CD14-positive monocyte (primary cell): ENCODE measurements at regions not wholly inside any gene's neighbourhood (a gene's known extent, or its start where the extent isn't known, plus 50 kb on each side); places are given as distances from the start of the nearest gene placed in this dataset.
A peak's percentile ranks its signal among the peaks of the same experiment; 100 is the strongest.

Source experiments
- DNase-seq, 3 donors: peaks; one replicate each; pipeline ENCODE4 v3.0.0-alpha.2; 2011 to 2022
- H2AFZ ChIP-seq: 2 replicates; pipeline ENCODE4 v1.6.0; 2012; ENCODE audit warnings: mild to moderate bottlenecking, low read depth, low read length, inconsistent platforms; ENCODE audit not compliant: insufficient read depth, poor library complexity, severe bottlenecking
- H3K27ac ChIP-seq, 2 donors: 1 replicate in 1 of 2; 2 replicates in 1 of 2; pipeline ENCODE4 v1.5.1; 2012 to 2013; ENCODE audit warnings: low read length in 2 of 2, control low read depth in 1 of 2, inconsistent platforms in 1 of 2, low read depth in 1 of 2, mild to moderate bottlenecking in 1 of 2
- H3K27me3 ChIP-seq, 2 donors: one replicate each; pipeline versions ENCODE4 v1.6.0 to v1.6.1; 2011 to 2013; ENCODE audit warnings: low read length in 2 of 2; ENCODE audit not compliant: control insufficient read depth in 2 of 2, insufficient read depth in 2 of 2
- H3K36me3 ChIP-seq, 2 donors: replicated peaks in 1 of 2; 1 replicate in 1 of 2; 2 replicates in 1 of 2; pipeline versions ENCODE4 v1.5.1 to v1.6.1; 2012 to 2013; ENCODE audit warnings: low read length in 2 of 2, control low read depth in 1 of 2, inconsistent platforms in 1 of 2, mild to moderate bottlenecking in 1 of 2; ENCODE audit not compliant: insufficient read depth in 2 of 2, control insufficient read depth in 1 of 2
- H3K4me1 ChIP-seq, 2 donors: 1 replicate in 1 of 2; 2 replicates in 1 of 2; pipeline versions ENCODE4 v1.5.1 to v1.6.1; 2012 to 2013; ENCODE audit warnings: low read length in 2 of 2, control low read depth in 1 of 2, inconsistent platforms in 1 of 2, mild to moderate bottlenecking in 1 of 2, moderate library complexity in 1 of 2; ENCODE audit not compliant: insufficient read depth in 2 of 2, control insufficient read depth in 1 of 2
- H3K4me2 ChIP-seq: replicated peaks from 2 replicates; pipeline ENCODE3; 2012; ENCODE audit warnings: low read length, moderate library complexity, mild to moderate bottlenecking; ENCODE audit not compliant: poor library complexity, severe bottlenecking; ENCODE audit errors: extremely low read depth
- H3K4me3 ChIP-seq, 3 experiments: fragments of 200-600 bp in 1 of 3; sonication (generic) in 1 of 3; replicated peaks in 1 of 3; 1 replicate in 2 of 3; 2 replicates in 1 of 3; pipeline ENCODE4 v1.5.1; 2011 to 2013; ENCODE audit warnings: low read length in 3 of 3, mild to moderate bottlenecking in 3 of 3, control low read depth in 2 of 3, low read depth in 2 of 3, inconsistent platforms in 1 of 3, moderate library complexity in 1 of 3
- H3K79me2 ChIP-seq: 2 replicates; pipeline ENCODE4 v1.6.0; 2012; ENCODE audit warnings: mild to moderate bottlenecking, control low read depth, inconsistent platforms, low read length, moderate library complexity; ENCODE audit not compliant: insufficient read depth
- H3K9ac ChIP-seq: 2 replicates; pipeline ENCODE4 v1.6.0; 2017; ENCODE audit warnings: low read length, mild to moderate bottlenecking; ENCODE audit not compliant: insufficient read depth, poor library complexity, severe bottlenecking
- H3K9me3 ChIP-seq, 2 donors: replicated peaks in 1 of 2; 1 replicate in 1 of 2; 2 replicates in 1 of 2; pipeline versions ENCODE4 v1.5.1 to v1.6.1; 2012 to 2013; ENCODE audit warnings: low read length in 2 of 2, control low read depth in 1 of 2; ENCODE audit not compliant: control insufficient read depth in 1 of 2, insufficient read depth in 1 of 2
- H4K20me1 ChIP-seq: 2 replicates; pipeline ENCODE4 v1.6.0; 2012; ENCODE audit warnings: mild to moderate bottlenecking, low read length, control low read depth, moderate library complexity; ENCODE audit not compliant: insufficient read depth
- H3K27ac Mint-ChIP-seq, 7 donors: one replicate each; pipeline ENCODE4 v1.8.0; 2020; ENCODE audit warnings: mild to moderate bottlenecking in 7 of 7, mixed read lengths in 7 of 7, moderate library complexity in 6 of 7, inconsistent platforms in 2 of 7
- H3K27me3 Mint-ChIP-seq, 3 donors: one replicate each; pipeline ENCODE4 v1.8.0; 2021 to 2022; ENCODE audit warnings: low read depth in 3 of 3, mild to moderate bottlenecking in 3 of 3, mixed read lengths in 3 of 3, moderate library complexity in 3 of 3, inconsistent platforms in 1 of 3
- H3K36me3 Mint-ChIP-seq, 2 donors: one replicate each; pipeline ENCODE4 v1.8.0; 2020; ENCODE audit warnings: mixed read lengths in 2 of 2, inconsistent platforms in 1 of 2, mild to moderate bottlenecking in 1 of 2
- H3K4me1 Mint-ChIP-seq: one replicate; pipeline ENCODE4 v1.8.0; 2020; ENCODE audit warnings: mild to moderate bottlenecking, mixed read lengths
- H3K4me3 Mint-ChIP-seq, 2 donors: one replicate each; pipeline ENCODE4 v1.8.0; 2020; ENCODE audit warnings: mild to moderate bottlenecking in 2 of 2, mixed read lengths in 2 of 2, moderate library complexity in 1 of 2
- H3K9me3 Mint-ChIP-seq, 7 donors: one replicate each; pipeline ENCODE4 v1.8.0; 2020 to 2022; ENCODE audit warnings: mixed read lengths in 7 of 7, mild to moderate bottlenecking in 6 of 7, moderate library complexity in 6 of 7, inconsistent platforms in 2 of 7
- CTCF ChIP-seq: fragments of 200-600 bp; IDR thresholded peaks from one replicate; pipeline ENCODE4 v1.8.0; 2022; ENCODE audit warnings: antibody characterized with exemption, mild to moderate bottlenecking
- WGBS: methylation state at CpG from one replicate; pipeline ENCODE4 v1.1.5; 2013; ENCODE audit warnings: missing lambda C conversion rate; ENCODE audit not compliant: insufficient coverage; 5-methylcytosine and 5-hydroxymethylcytosine counted together
- intact Hi-C, 2 donors: fragments of 100-400 bp; cut with micrococcal nuclease; formaldehyde crosslinking; loops; one replicate each; pipeline versions ENCODE4 v1.15.0 to v1.15.1; 2023

DNA sequence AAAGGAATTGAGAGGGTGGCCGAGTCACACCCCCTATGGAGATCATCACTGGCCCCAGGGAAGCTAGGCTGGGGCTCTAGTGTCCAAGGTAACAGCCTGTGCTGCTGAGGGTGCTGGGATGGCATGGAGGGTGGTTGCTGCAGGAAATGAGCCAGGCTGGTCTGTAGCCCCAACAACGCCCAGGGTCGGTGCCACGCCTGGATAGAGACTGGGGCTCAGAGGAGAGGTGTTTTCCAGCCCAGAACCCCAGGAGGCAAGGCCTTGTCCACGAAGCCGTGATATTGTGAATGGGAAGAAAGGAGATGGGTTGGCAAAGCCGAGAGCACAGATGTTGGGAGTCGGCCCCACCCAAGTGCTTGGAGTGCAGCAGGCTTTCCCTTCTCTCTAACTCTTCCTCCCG is 68.9 kb upstream of the ACTRT2 start:
- Mint-ChIP-seq H3K36me3 (peaks cover 0 to 2% of the 10 kb centered on the region in 2 donors), H3K4me1 (peaks cover 23% of the 10 kb centered on the region), H3K27me3 (peaks cover 0 to 8% (median 4%) of the 10 kb centered on the region in 3 donors), H3K9me3 (peaks cover 23 to 37% (median 36%) of the 10 kb centered on the region in 7 donors), H3K27ac (no peak overlapping the region), H3K4me3 (no peak overlapping the region)
- WGBS, result 88% methylated on average over 6 of the region's 9 CpGs
- Histone ChIP-seq H3K9me3 (peaks cover 19 to 31% of the 10 kb centered on the region in 2 donors), H2AFZ (no peak overlapping the region), H3K27ac (no peak overlapping the region), H3K4me1 (peaks cover 9 to 21% of the 10 kb centered on the region in 2 donors), H3K4me2 (no peak overlapping the region), H3K4me3 (no peak overlapping the region), H3K9ac (no peak overlapping the region), H3K27me3 (no peaks in the 10 kb centered on the region), H3K79me2 (no peaks in the 10 kb centered on the region), H4K20me1 (no peaks in the 10 kb centered on the region), H3K36me3 (no peaks in the 10 kb centered on the region)
- DNase-seq, result no peak
- intact Hi-C loops, result no loop called here
- TF ChIP-seq CTCF, result no peak

DNA sequence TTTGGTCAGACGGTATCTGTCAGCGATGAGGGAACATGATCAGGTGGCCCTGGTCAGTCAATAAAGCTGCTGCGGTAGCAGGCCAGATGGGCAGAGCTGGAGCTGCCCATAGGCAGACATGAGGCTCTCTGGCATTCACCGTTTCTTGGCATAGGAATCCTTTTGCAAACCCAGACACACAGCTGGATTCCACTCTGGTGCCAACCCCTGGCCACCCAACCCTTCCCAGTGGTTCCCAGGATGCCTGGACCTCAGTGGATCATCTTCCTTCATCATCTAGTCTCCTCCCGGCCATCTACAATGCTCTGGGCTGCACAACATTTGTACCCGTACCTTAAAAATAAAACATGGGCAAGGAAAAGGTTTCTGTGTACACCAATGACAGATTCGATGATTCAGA is 68.3 kb upstream of the ACTRT2 start:
- peaks cover 9 to 21% of the 10 kb centered on the region in 2 donors for H3K4me1 ChIP-seq
- no peak overlapping the region for H3K9ac ChIP-seq

More for the DNA sequence above, 68.3 kb upstream of the ACTRT2 start:
- no peaks in the 10 kb centered on the region for H4K20me1 ChIP-seq
- H3K27me3 Mint-ChIP-seq, result peaks cover 0 to 8% (median 2%) of the 10 kb centered on the region in 3 donors
- H3K79me2 ChIP-seq, result no peaks in the 10 kb centered on the region
- no peaks in the 10 kb centered on the region for H3K27me3 ChIP-seq
- peaks cover 23% of the 10 kb centered on the region for H3K4me1 Mint-ChIP-seq
- H3K36me3 ChIP-seq, result no peaks in the 10 kb centered on the region
- intact Hi-C loops, result no loop called here
- no peak for DNase-seq
- peak overlapping the region in 1 of 7 donors; percentile 1 for H3K27ac Mint-ChIP-seq
- H3K27ac ChIP-seq, result no peak overlapping the region
- peaks cover 20 to 37% of the 10 kb centered on the region in 2 donors for H3K9me3 ChIP-seq
- 98% methylated on average over 5 of the region's 7 CpGs for WGBS
- no peak overlapping the region for H2AFZ ChIP-seq
- H3K4me3 ChIP-seq, result no peak overlapping the region
- TF ChIP-seq CTCF, result no peak
- no peak overlapping the region for H3K4me3 Mint-ChIP-seq
- no peak overlapping the region for H3K4me2 ChIP-seq
- peaks cover 23 to 42% (median 37%) of the 10 kb centered on the region in 7 donors for H3K9me3 Mint-ChIP-seq
- peaks cover 0 to 2% of the 10 kb centered on the region in 2 donors for H3K36me3 Mint-ChIP-seq
